Heart left ventricle (tissue), 16 donors: ENCODE measurements at regions not wholly inside any gene's neighbourhood (a gene's known extent, or its start where the extent isn't known, plus 50 kb on each side); places are given as distances from the start of the nearest gene placed in this dataset.

Experiments
- ATAC-seq, 4 donors: fragments of 200-7000 bp; cut with Tn5 transposase; one replicate each; pipeline ENCODE4 v1.9.1; 2020 to 2022; ENCODE audit warnings: moderate library complexity in 4 of 4, mild to moderate bottlenecking in 3 of 4, moderate number of reproducible peaks in 1 of 4
- DNase-seq, 5 donors: peaks; one replicate each; pipeline ENCODE4 v3.0.0-alpha.2; 2020
- H3K27ac ChIP-seq, 12 donors: fragments of 200-600 bp; sonication (generic) in 4 of 12; one replicate each; pipeline versions ENCODE4 v1.5.0 to v1.8.0; 2016 to 2022; ENCODE audit warnings: mild to moderate bottlenecking in 2 of 12
- H3K27me3 ChIP-seq, 9 donors: fragments of 200-600 bp; sonication (generic) in 2 of 9; one replicate each; pipeline versions ENCODE4 v1.5.1 to v1.8.0; 2016 to 2022; ENCODE audit warnings: mild to moderate bottlenecking in 3 of 9
- H3K36me3 ChIP-seq, 9 donors: fragments of 200-600 bp; sonication (generic) in 2 of 9; one replicate each; pipeline versions ENCODE4 v1.5.0 to v1.8.0; 2018 to 2022; ENCODE audit warnings: mild to moderate bottlenecking in 2 of 9
- H3K4me1 ChIP-seq, 12 donors: fragments of 200-600 bp; sonication (generic) in 4 of 12; one replicate each; pipeline versions ENCODE4 v1.5.0 to v1.8.0; 2016 to 2022; ENCODE audit warnings: mild to moderate bottlenecking in 3 of 12
- H3K4me3 ChIP-seq, 12 donors: fragments of 200-600 bp; sonication (generic) in 4 of 12; one replicate each; pipeline versions ENCODE4 v1.5.0 to v1.8.0; 2017 to 2022; ENCODE audit warnings: mild to moderate bottlenecking in 9 of 12, moderate library complexity in 4 of 12
- H3K9me3 ChIP-seq, 12 donors: fragments of 200-600 bp; sonication (generic) in 4 of 12; one replicate each; pipeline versions ENCODE4 v1.5.0 to v1.8.0; 2016 to 2022; ENCODE audit warnings: mild to moderate bottlenecking in 1 of 12
- POLR2A ChIP-seq, 2 donors: fragments of 450-650 bp; IDR thresholded peaks; one replicate each; pipeline ENCODE4 v1.6.1; 2017; ENCODE audit warnings: antibody characterized with exemption in 2 of 2, mild to moderate bottlenecking in 2 of 2, moderate library complexity in 2 of 2
- WGBS, 4 donors: extraction: QIAGEN DNeasy Blood & Tissue Kit in 2 of 4; methylation state at CpG; one replicate each; pipeline versions ENCODE4 v1.1.5 to v1.1.7; 2013 to 2018; 5-methylcytosine and 5-hydroxymethylcytosine counted together
- intact Hi-C, 10 donors: fragments of 100-400 bp; cut with DNase I; formaldehyde crosslinking; loops; one replicate each; pipeline versions ENCODE4 v1.11.1 to v1.14.2; 2022
- TF ChIP-seq, protein P1 (sequence below), 12 donors: fragments of 200-600 bp; sonication (generic) in 4 of 12; IDR thresholded peaks; one replicate each; pipeline versions ENCODE4 v1.5.0 to v1.8.0; 2018 to 2022; ENCODE audit warnings: antibody characterized with exemption in 12 of 12, mild to moderate bottlenecking in 5 of 12
- donor health status: ischemic (EF 13 %, LVEDD 7.1; RV severe dilation, severe dysfunction).
- donor health status: healthy with polysubstance abuse.
- donor health status: DM: no; HTN: yes; CAD: no.
- donor health status: DM: no; HTN: no; CAD: no.
- donor health status: ischemic (EF 25% LVEDD 6.9; RV normal size, moderate dysfunction).
- donor health status: ischemic (EF 25% LVEDD 5.7; RV mildly dilated, moderate dysfunction).
- donor health status: healthy.
- donor health status: DM: yes; HTN: yes; CAD: no.
- donor health status: ischemic (EF 35%, LVEDD 5.7; RV mildly dilated, moderate dysfunction).
- donor health status: nonischemic (EF 11% LVEDD 7.7; RV severe dilation, severe dysfunction).
- donor health status: DM: yes; HTN: yes; CAD: no.
- donor health status: PGD.
- donor health status: ischemic (EF 29% LVEDD 5.4; RV normal size, mild dysfunction).
- donor health status: nonischemic (EF 23%, LVEDD 6.1; RV moderate dilation, normal function).

DNA sequence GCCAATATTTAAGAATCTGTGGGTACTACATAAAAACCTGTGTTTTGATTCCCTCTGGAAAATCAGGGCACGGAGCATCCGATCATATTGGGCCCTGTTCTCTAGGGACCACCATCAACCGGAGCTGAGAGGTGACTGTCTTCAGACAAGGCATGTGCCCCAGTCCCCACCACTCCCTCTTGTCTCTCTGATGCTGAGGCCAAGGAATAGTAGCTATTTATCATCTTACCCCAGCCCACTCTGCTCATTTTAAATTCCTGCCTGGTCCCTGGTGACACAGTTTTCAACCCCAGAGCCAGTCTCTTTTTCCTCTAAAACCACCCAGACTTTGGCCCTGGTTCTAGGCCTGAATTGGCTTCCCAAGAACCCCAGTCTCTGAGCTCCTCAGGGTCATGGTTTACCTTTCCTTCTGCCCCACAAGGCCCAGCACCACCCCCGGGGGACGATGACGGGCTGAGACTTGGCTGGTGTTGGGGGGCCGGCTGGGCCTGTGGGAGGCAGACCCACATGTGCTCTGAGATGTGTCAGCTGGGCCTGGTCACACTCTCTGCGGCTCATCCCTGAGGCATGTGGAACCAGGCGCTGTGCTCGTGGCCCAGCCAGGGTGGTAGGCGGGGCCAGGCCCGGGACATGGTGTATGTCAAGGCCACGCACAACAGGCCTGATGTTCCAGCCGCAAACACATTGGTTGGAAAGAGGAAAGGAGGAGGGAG is 114.4 kb downstream of the CEBPB start:
- Histone ChIP-seq H3K27ac (peak overlapping the region; percentile 71 to 96 (median 92)), H3K9me3 (no peaks in the 10 kb centered on the region), H3K4me1 (peaks cover 0 to 84% (median 41%) of the 10 kb centered on the region in 12 donors), H3K36me3 (no peaks in the 10 kb centered on the region), H3K27me3 (no peaks in the 10 kb centered on the region), H3K4me3 (no peak overlapping the region)
- TF ChIP-seq, protein P1, sequence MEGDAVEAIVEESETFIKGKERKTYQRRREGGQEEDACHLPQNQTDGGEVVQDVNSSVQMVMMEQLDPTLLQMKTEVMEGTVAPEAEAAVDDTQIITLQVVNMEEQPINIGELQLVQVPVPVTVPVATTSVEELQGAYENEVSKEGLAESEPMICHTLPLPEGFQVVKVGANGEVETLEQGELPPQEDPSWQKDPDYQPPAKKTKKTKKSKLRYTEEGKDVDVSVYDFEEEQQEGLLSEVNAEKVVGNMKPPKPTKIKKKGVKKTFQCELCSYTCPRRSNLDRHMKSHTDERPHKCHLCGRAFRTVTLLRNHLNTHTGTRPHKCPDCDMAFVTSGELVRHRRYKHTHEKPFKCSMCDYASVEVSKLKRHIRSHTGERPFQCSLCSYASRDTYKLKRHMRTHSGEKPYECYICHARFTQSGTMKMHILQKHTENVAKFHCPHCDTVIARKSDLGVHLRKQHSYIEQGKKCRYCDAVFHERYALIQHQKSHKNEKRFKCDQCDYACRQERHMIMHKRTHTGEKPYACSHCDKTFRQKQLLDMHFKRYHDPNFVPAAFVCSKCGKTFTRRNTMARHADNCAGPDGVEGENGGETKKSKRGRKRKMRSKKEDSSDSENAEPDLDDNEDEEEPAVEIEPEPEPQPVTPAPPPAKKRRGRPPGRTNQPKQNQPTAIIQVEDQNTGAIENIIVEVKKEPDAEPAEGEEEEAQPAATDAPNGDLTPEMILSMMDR (IDR thresholded peaks at IDR 0.05) = no peak
- no peak for TF ChIP-seq POLR2A (IDR thresholded peaks at IDR 0.05)
- intact Hi-C loops = loop anchor here in 8 of 10 donors (2.0 to 10.0 kb wide), 7 partner anchors 18 to 157 kb away; partner anchors contain the start of gene CEBPB (in 7 of the 8)
- WGBS, 4 donors = 48 to 70% (median 65%) methylated on average over 14 of the region's 14 CpGs
- ATAC-seq (peak; percentile 73 to 82 (median 78)), DNase-seq (peak; percentile 84 to 96 (median 92))

DNA sequence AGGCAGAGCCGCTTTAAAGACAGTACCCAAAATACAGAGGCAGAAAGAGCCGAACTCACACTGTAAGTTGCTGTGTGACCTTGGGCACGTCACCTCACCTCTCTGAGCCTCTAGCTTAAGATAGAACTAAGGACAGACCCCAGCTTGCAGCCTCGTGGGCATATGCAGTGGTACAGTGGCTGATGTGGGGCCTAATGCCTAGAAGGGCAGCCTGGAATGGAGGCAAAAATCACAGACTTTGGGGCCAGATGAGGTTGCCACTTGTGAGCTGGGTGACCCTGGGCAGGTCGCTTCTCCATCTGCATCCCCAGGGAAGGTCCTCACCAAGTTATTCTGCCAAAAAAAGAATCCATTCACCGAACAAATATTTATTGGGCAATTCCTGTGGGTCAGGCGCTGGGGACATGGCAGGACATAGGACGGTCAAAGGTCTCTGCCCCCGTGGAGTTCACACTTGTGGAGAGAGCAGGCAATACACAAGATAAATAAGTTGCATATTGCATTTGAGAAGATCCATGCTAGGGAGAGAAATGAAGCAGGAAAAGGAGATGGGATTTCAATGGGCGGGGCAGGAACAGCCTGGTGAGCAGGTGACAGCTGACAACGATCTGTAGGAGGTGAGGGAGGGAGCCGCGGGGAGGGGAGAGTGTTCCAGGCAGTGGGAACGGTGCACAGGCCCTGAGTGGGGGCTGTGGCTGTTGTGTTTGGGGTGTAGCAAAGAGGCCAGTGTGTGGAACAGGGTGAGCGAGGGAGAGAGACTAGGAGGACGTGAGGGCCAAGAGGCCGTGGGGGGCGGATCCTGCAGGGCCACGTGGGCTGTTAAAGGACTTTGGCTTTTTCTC is 115.2 kb downstream of the CEBPB start:
- ATAC-seq (no peak), DNase-seq (no peak)
- Histone ChIP-seq H3K27ac (peak overlapping the region; percentile 39 to 96 (median 92)), H3K4me3 (no peak overlapping the region), H3K9me3 (no peaks in the 10 kb centered on the region), H3K4me1 (peaks cover 0 to 84% (median 41%) of the 10 kb centered on the region in 12 donors), H3K27me3 (no peaks in the 10 kb centered on the region), H3K36me3 (no peaks in the 10 kb centered on the region)
- WGBS, 4 donors = 59 to 71% (median 65%) methylated on average over 19 of the region's 19 CpGs
- TF ChIP-seq, protein P1 (IDR thresholded peaks at IDR 0.05) = no peak
- peak in 1 of 2 donors; percentile 34 for TF ChIP-seq POLR2A (IDR thresholded peaks at IDR 0.05)
- intact Hi-C loops = loop anchor here in 8 of 10 donors (2.0 to 10.0 kb wide), 7 partner anchors 19 to 156 kb away; partner anchors contain the start of gene CEBPB (in 7 of the 8)

DNA sequence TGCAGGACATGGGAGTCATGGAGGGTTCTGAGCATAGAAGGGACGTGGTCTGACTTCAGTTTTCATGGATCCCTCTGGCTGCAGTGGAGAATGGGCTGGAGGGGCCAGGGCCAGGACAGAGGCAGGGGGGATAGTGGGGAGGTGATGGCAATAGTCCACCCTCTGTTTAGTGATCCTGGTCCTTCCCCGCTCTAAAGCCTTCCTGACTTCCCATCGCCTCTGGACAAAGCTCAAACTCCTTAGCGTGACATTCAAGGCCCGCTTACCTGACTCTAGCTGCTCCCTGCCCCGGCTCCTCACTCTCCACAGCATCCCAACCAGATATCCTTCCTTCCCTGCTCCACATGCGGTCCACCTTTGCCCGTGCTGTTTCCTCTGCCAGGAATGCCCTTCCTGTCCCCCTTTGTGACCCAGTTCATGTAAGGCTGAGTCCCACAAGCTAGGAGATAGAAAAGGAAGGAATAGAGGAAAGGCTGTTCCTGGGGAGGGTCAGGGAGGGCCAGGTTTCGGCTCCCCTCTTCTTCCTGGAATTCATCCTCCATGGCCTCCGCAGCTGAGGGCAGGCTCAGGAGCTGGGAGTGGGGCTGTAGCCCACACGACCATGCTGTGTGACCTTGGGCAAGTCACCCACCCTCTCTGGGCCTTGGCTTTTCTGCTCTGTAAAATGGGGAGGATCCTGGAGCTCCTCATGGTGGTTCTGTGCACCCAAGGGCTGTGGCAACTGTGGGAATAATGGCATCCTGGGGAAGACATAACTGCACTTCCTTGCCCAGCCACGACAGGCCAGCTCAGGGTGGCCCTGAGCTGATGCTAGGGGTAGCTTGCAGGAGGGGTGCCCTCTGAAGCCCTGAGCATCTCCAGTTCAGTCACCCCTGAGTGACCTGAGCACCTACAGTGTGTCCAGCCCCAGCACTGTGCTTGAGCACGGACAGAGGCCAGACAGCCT is 116.1 kb downstream of the CEBPB start:
- no peak for DNase-seq
- Histone ChIP-seq H3K27me3 (no peaks in the 10 kb centered on the region), H3K9me3 (no peaks in the 10 kb centered on the region), H3K4me3 (no peak overlapping the region), H3K36me3 (no peaks in the 10 kb centered on the region), H3K27ac (peak overlapping the region; percentile 27 to 96 (median 92)), H3K4me1 (peaks cover 0 to 83% (median 41%) of the 10 kb centered on the region in 12 donors)
- intact Hi-C loops = loop anchor here in 8 of 10 donors (5.0 to 10.0 kb wide), 5 partner anchors 71 to 156 kb away; partner anchors contain the start of gene CEBPB (in 5 of the 8)
- TF ChIP-seq POLR2A (IDR thresholded peaks at IDR 0.05) = no peak
- TF ChIP-seq, protein P1 (IDR thresholded peaks at IDR 0.05) = no peak
- no peak for ATAC-seq
- WGBS, 4 donors = 81 to 91% (median 84%) methylated on average over 12 to 13 of the region's 13 CpGs
